Left colon (tissue), 2 donors: ENCODE measurements at regions not wholly inside any gene's neighbourhood (a gene's known extent, or its start where the extent isn't known, plus 50 kb on each side); places are given as distances from the start of the nearest gene placed in this dataset.

ENCODE experiments used
- ATAC-seq: fragments of 200-7000 bp; cut with Tn5 transposase; one replicate; pipeline ENCODE4 v1.9.1; 2020; ENCODE audit warnings: mild to moderate bottlenecking, moderate library complexity
- DNase-seq, 2 donors: peaks; one replicate each; pipeline ENCODE4 v3.0.0-alpha.2; 2020
- intact Hi-C, 2 donors: fragments of 100-400 bp; cut with DNase I in 1 of 2; cut with micrococcal nuclease in 1 of 2; formaldehyde crosslinking; loops; one replicate each; pipeline versions ENCODE4 v1.11.2 to v1.14.0; 2022; cut with DNase I, micrococcal nuclease
- donor health status: DM: no; HTN: no; CAD: no.
- donor health status: DM: yes; HTN: yes; CAD: no.

- ATAC-seq: no peak
- intact Hi-C loops: no loop called here
Observed at GRCh38 chr18:39991696-39992265, 1963.3 kb upstream of the PIK3C3 start.

GRCh38 chr18:39990540-39990939 lies 1964.5 kb upstream of the PIK3C3 start:
- intact Hi-C loops: no loop called here
- ATAC-seq: no peak
- no peak for DNase-seq

More at GRCh38 chr18:39991696-39992265, 1963.3 kb upstream of the PIK3C3 start:
- no peak for DNase-seq

- ATAC-seq: no peak
- intact Hi-C loops: no loop called here
- no peak for DNase-seq
Observed at GRCh38 chr18:39976771-39977170, 1978.3 kb upstream of the PIK3C3 start.

GRCh38 chr18:39972521-39972920 lies 1982.5 kb upstream of the PIK3C3 start:
- DNase-seq (no peak), ATAC-seq (no peak)
- intact Hi-C loops: no loop called here

GRCh38 chr18:39969803-39970494 lies 1985.1 kb upstream of the PIK3C3 start:
- intact Hi-C loops: no loop called here
- ATAC-seq (no peak), DNase-seq (no peak)

- DNase-seq: no peak
Observed at GRCh38 chr18:39966275-39966674, 1988.8 kb upstream of the PIK3C3 start.

GRCh38 chr18:39962546-39962945 lies 1992.5 kb upstream of the PIK3C3 start:
- intact Hi-C loops: no loop called here
- ATAC-seq (no peak), DNase-seq (no peak)

More at GRCh38 chr18:39966275-39966674, 1988.8 kb upstream of the PIK3C3 start:
- ATAC-seq: no peak
- intact Hi-C loops: no loop called here

- no peak for ATAC-seq
- intact Hi-C loops: no loop called here
Observed at GRCh38 chr18:39960550-39960949, 1994.5 kb upstream of the PIK3C3 start.

GRCh38 chr18:39959839-39960238 lies 1995.2 kb upstream of the PIK3C3 start:
- intact Hi-C loops: no loop called here
- DNase-seq: no peak
- no peak for ATAC-seq

More at GRCh38 chr18:39960550-39960949, 1994.5 kb upstream of the PIK3C3 start:
- DNase-seq: no peak

GRCh38 chr18:39958876-39959275 lies 1996.2 kb upstream of the PIK3C3 start:
- DNase-seq: no peak
- intact Hi-C loops: no loop called here
- no peak for ATAC-seq

- no peak for ATAC-seq
- intact Hi-C loops: no loop called here
- DNase-seq: no peak
Observed at GRCh38 chr18:39952816-39953215, 2002.2 kb upstream of the PIK3C3 start.

GRCh38 chr18:39951142-39951720 lies 2003.8 kb upstream of the PIK3C3 start:
- intact Hi-C loops: no loop called here
- no peak for ATAC-seq
- no peak for DNase-seq

GRCh38 chr18:39946623-39947061 lies 2008.4 kb upstream of the PIK3C3 start:
- DNase-seq: no peak
- no peak for ATAC-seq

GRCh38 chr18:39945076-39945475 lies 2010.0 kb upstream of the PIK3C3 start:
- no peak for ATAC-seq
- DNase-seq: no peak
- intact Hi-C loops: no loop called here

More at GRCh38 chr18:39946623-39947061, 2008.4 kb upstream of the PIK3C3 start:
- intact Hi-C loops: no loop called here

GRCh38 chr18:39942702-39943101 lies 2012.3 kb upstream of the PIK3C3 start:
- intact Hi-C loops: no loop called here
- ATAC-seq (no peak), DNase-seq (no peak)

- ATAC-seq: no peak
- intact Hi-C loops: no loop called here
- no peak for DNase-seq
Observed at GRCh38 chr18:39938676-39939608, 2016.1 kb upstream of the PIK3C3 start.

GRCh38 chr18:39935598-39935997 lies 2019.4 kb upstream of the PIK3C3 start:
- ATAC-seq (no peak), DNase-seq (no peak)
- intact Hi-C loops: no loop called here

GRCh38 chr18:39918847-39919246 lies 2036.2 kb upstream of the PIK3C3 start:
- DNase-seq: no peak
- ATAC-seq: no peak
- intact Hi-C loops: no loop called here

- intact Hi-C loops: no loop called here
- no peak for ATAC-seq
- no peak for DNase-seq
Observed at GRCh38 chr18:39913672-39914366, 2041.2 kb upstream of the PIK3C3 start.
